H1 (cell line): ENCODE measurements at regions not wholly inside any gene's neighbourhood (a gene's known extent, or its start where the extent isn't known, plus 50 kb on each side); places are given as distances from the start of the nearest gene placed in this dataset.

Source experiments
- EP300 ChIP-seq, 2 experiments: IDR thresholded peaks; 1 replicate in 1 of 2; 2 replicates in 1 of 2; pipeline ENCODE4 v1.6.1; 2011 to 2012; ENCODE audit warnings: low read depth in 2 of 2, low read length in 2 of 2, mild to moderate bottlenecking in 2 of 2, borderline replicate concordance in 1 of 2, inconsistent platforms in 1 of 2, moderate library complexity in 1 of 2
- HDAC2 ChIP-seq, 2 experiments: fragments of 300-600 bp in 1 of 2; sonication (generic) in 1 of 2; IDR thresholded peaks; 2 replicates each; pipeline ENCODE4 v1.6.1; 2011 to 2012; ENCODE audit warnings: low read depth in 2 of 2, low read length in 2 of 2, mild to moderate bottlenecking in 2 of 2, moderate library complexity in 2 of 2, borderline replicate concordance in 1 of 2, inconsistent platforms in 1 of 2
- KDM4A ChIP-seq: IDR thresholded peaks from one replicate; pipeline ENCODE4 v1.7.1; 2012; ENCODE audit warnings: low read depth, mild to moderate bottlenecking, moderate library complexity, low read length, inconsistent platforms; ENCODE audit not compliant: severe bottlenecking
- RFX5 ChIP-seq: IDR thresholded peaks from 2 replicates; pipeline ENCODE4 v1.6.1; 2011; ENCODE audit warnings: low read depth, low read length, improper control_type of control experiment, borderline replicate concordance

DNA sequence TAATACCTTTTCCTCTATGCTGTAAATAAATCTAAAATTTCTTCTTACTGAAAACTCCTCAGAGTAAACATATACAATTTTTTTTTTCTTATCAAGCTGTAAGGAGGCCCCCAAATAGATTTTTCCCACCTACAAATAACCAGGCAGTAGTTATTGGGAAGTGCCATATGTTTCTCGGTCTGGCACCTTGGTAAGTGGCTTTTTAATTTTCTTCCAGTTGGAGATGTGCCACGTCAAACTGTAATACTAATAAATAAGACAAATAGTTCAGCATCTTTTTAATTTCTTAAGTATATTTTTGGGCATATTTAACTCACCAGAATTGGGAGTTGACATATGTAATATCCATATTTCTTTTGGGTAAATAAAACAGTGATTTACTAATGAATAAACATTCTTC is 346.3 kb downstream of the DIPK2A start (continued):
- no peak for TF ChIP-seq HDAC2 (IDR thresholded peaks at IDR 0.05; ENCODE audit: borderline replicate concordance in 1 of 2, low read depth in 2 of 2, low read length in 2 of 2)
- no peak for TF ChIP-seq KDM4A
- TF ChIP-seq EP300 (IDR thresholded peaks at IDR 0.05; ENCODE audit: borderline replicate concordance in 1 of 2, low read depth in 2 of 2, low read length in 2 of 2), result no peak
- no peak for TF ChIP-seq RFX5
